Fibroblast of lung (primary cell): ENCODE measurements at regions not wholly inside any gene's neighbourhood (a gene's known extent, or its start where the extent isn't known, plus 50 kb on each side); places are given as distances from the start of the nearest gene placed in this dataset.

ENCODE experiments used
- DNase-seq, 2 donors: peaks; one replicate each; pipeline versions ENCODE4 v3.0.0 to v3.0.0-alpha.2; 2010; ENCODE audit warnings: low read depth in 2 of 2
- H2AFZ ChIP-seq: 2 replicates; pipeline ENCODE4 v1.5.1; 2012; ENCODE audit warnings: low read length, control low read depth, inconsistent platforms
- H3K27ac ChIP-seq: 2 replicates; pipeline ENCODE4 v1.5.1; 2011; ENCODE audit warnings: low read length, control low read depth; ENCODE audit not compliant: insufficient read depth
- H3K27me3 ChIP-seq: 2 replicates; pipeline ENCODE4 v1.5.1; 2011; ENCODE audit warnings: mild to moderate bottlenecking, low read length; ENCODE audit not compliant: control insufficient read depth, insufficient read depth
- H3K36me3 ChIP-seq: 2 replicates; pipeline ENCODE4 v1.5.1; 2011; ENCODE audit warnings: low read length; ENCODE audit not compliant: control insufficient read depth, insufficient read depth
- H3K4me1 ChIP-seq: 2 replicates; pipeline ENCODE4 v1.5.1; 2011; ENCODE audit warnings: low read length; ENCODE audit not compliant: control insufficient read depth, insufficient read depth; ENCODE audit errors: extremely low read depth
- H3K4me2 ChIP-seq: 2 replicates; pipeline ENCODE4 v1.5.1; 2011; ENCODE audit warnings: low read length, control low read depth; ENCODE audit not compliant: insufficient read depth; ENCODE audit errors: extremely low read depth
- H3K4me3 ChIP-seq, 4 experiments: fragments of 200-600 bp in 1 of 4; sonication (generic) in 1 of 4; replicated peaks in 1 of 4; 2 replicates each; pipeline ENCODE4 v1.5.1; 2011 to 2016; ENCODE audit warnings: low read length in 4 of 4, low read depth in 3 of 4, mild to moderate bottlenecking in 3 of 4, control low read depth in 2 of 4, inconsistent platforms in 1 of 4, mixed read lengths in 1 of 4; ENCODE audit not compliant: insufficient read depth in 1 of 4; ENCODE audit errors: control extremely low read depth in 1 of 4
- H3K79me2 ChIP-seq: 2 replicates; pipeline ENCODE4 v1.5.1; 2012; ENCODE audit warnings: mild to moderate bottlenecking, low read length, inconsistent platforms; ENCODE audit not compliant: control insufficient read depth, insufficient read depth
- H3K9ac ChIP-seq: 2 replicates; pipeline ENCODE4 v1.5.1; 2011; ENCODE audit warnings: mild to moderate bottlenecking, low read length, control low read depth; ENCODE audit not compliant: insufficient read depth
- H3K9me3 ChIP-seq: 2 replicates; pipeline ENCODE4 v1.5.1; 2012; ENCODE audit warnings: low read depth, low read length; ENCODE audit not compliant: control insufficient read depth, insufficient read depth
- H4K20me1 ChIP-seq: 2 replicates; pipeline ENCODE4 v1.5.1; 2011; ENCODE audit warnings: low read length; ENCODE audit not compliant: control insufficient read depth, insufficient read depth; ENCODE audit errors: extremely low read depth
- EZH2 ChIP-seq: IDR thresholded peaks from 2 replicates; pipeline ENCODE4 v1.5.1; 2012; ENCODE audit warnings: low read length, control low read depth, mild to moderate bottlenecking; ENCODE audit errors: missing control alignments
- TF ChIP-seq, protein P1 (sequence below), 2 donors: IDR thresholded peaks in 1 of 2; conservative IDR thresholded peaks in 1 of 2; 1 replicate in 1 of 2; 2 replicates in 1 of 2; pipeline ENCODE4 v1.5.1; 2011 to 2012; ENCODE audit warnings: low read length in 2 of 2, control low read depth in 1 of 2, inconsistent platforms in 1 of 2, low read depth in 1 of 2, mild to moderate bottlenecking in 1 of 2

GRCh38 chr14:101130861-101131260 lies 227.3 kb upstream of the RTL1 start:
- no peaks in the 10 kb centered on the region for H3K4me1 ChIP-seq

GRCh38 chr14:101131451-101131916 lies 228.0 kb upstream of the RTL1 start:
- Histone ChIP-seq H3K27ac (no peak overlapping the region), H3K79me2 (no peaks in the 10 kb centered on the region)
- TF ChIP-seq EZH2, result no peak
- TF ChIP-seq, protein P1, sequence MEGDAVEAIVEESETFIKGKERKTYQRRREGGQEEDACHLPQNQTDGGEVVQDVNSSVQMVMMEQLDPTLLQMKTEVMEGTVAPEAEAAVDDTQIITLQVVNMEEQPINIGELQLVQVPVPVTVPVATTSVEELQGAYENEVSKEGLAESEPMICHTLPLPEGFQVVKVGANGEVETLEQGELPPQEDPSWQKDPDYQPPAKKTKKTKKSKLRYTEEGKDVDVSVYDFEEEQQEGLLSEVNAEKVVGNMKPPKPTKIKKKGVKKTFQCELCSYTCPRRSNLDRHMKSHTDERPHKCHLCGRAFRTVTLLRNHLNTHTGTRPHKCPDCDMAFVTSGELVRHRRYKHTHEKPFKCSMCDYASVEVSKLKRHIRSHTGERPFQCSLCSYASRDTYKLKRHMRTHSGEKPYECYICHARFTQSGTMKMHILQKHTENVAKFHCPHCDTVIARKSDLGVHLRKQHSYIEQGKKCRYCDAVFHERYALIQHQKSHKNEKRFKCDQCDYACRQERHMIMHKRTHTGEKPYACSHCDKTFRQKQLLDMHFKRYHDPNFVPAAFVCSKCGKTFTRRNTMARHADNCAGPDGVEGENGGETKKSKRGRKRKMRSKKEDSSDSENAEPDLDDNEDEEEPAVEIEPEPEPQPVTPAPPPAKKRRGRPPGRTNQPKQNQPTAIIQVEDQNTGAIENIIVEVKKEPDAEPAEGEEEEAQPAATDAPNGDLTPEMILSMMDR (conservative IDR thresholded peaks at IDR 0.05 in 1 of 2, IDR thresholded peaks at IDR 0.05 in 1 of 2; ENCODE audit: low read depth in 1 of 2, low read length in 2 of 2), result no peak

More at GRCh38 chr14:101130861-101131260, 227.3 kb upstream of the RTL1 start:
- H3K9me3 ChIP-seq, result no peaks in the 10 kb centered on the region
- H3K79me2 ChIP-seq, result no peaks in the 10 kb centered on the region
- H3K27ac ChIP-seq, result no peak overlapping the region
- no peaks in the 10 kb centered on the region for H3K27me3 ChIP-seq
- no peaks in the 10 kb centered on the region for H3K36me3 ChIP-seq
- H2AFZ ChIP-seq, result no peak overlapping the region
- no peak overlapping the region for H3K9ac ChIP-seq
- TF ChIP-seq, protein P1 (conservative IDR thresholded peaks at IDR 0.05 in 1 of 2, IDR thresholded peaks at IDR 0.05 in 1 of 2; ENCODE audit: low read depth in 1 of 2, low read length in 2 of 2), result no peak
- no peak for TF ChIP-seq EZH2
- no peak for DNase-seq
- no peaks in the 10 kb centered on the region for H4K20me1 ChIP-seq
- no peak overlapping the region for H3K4me2 ChIP-seq
- no peak overlapping the region for H3K4me3 ChIP-seq

GRCh38 chr14:101132051-101132571 lies 228.6 kb upstream of the RTL1 start:
- Histone ChIP-seq H3K4me1 (no peaks in the 10 kb centered on the region), H2AFZ (no peak overlapping the region), H3K4me3 (no peak overlapping the region), H3K27ac (no peak overlapping the region), H3K9ac (no peak overlapping the region), H4K20me1 (no peaks in the 10 kb centered on the region), H3K27me3 (no peaks in the 10 kb centered on the region), H3K4me2 (no peak overlapping the region), H3K79me2 (no peaks in the 10 kb centered on the region), H3K36me3 (no peaks in the 10 kb centered on the region), H3K9me3 (no peaks in the 10 kb centered on the region)
- no peak for DNase-seq
- TF ChIP-seq, protein P1 (conservative IDR thresholded peaks at IDR 0.05 in 1 of 2, IDR thresholded peaks at IDR 0.05 in 1 of 2; ENCODE audit: low read depth in 1 of 2, low read length in 2 of 2), result no peak
- TF ChIP-seq EZH2, result no peak

More at GRCh38 chr14:101131451-101131916, 228.0 kb upstream of the RTL1 start:
- H3K4me2 ChIP-seq, result no peak overlapping the region
- no peak overlapping the region for H3K9ac ChIP-seq
- H3K4me1 ChIP-seq, result no peaks in the 10 kb centered on the region
- no peaks in the 10 kb centered on the region for H3K9me3 ChIP-seq
- DNase-seq, result no peak
- H2AFZ ChIP-seq, result no peak overlapping the region
- H3K27me3 ChIP-seq, result no peaks in the 10 kb centered on the region
- H3K4me3 ChIP-seq, result no peak overlapping the region
- H3K36me3 ChIP-seq, result no peaks in the 10 kb centered on the region
- H4K20me1 ChIP-seq, result no peaks in the 10 kb centered on the region
